ENCODE measurements at regions not wholly inside any gene's neighbourhood (a gene's known extent, or its start where the extent isn't known, plus 50 kb on each side); places are given as distances from the start of the nearest gene placed in this dataset.

DNA sequence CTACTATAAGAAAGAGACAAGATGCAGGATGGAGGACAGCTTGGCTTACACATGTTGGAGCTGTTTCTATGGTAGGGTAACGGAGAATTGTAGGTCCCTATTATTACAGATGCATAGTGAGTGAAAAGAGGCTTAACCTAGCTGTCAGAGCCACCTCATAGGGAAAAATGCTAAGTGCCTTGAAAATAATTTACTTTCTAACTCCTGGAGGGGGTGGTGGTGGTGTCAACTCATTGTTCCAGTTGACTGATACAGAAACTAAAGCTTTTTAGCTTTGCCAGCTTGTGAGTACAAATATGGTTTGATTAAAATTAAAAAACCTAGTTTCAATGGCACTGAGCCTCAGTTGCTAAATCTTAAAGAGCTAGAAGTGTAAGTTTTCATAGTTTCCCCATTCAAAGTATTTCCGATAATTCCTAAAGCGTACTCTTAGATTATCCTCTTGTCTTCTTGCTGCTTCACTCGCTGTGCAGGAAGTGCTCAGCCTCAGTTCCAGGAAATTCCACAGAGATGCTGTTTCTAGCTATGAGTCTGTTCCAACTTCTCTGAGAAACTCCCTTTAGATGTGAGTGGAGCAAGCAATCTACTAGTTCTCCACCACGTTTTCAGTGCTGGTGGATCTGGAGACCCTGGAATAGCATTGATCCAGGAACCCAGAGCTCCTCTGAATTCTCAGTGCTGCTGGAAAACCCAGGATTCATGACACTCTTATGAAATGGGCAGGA is 265.2 kb downstream of the DMAC1 start:
- Mint-ChIP-seq H3K27me3 (ENCODE audit: low read depth) (peaks cover 17% of the 10 kb centered on the region), H3K4me3 (no peak overlapping the region), H3K9me3 (no peaks in the 10 kb centered on the region), H3K27ac (no peak overlapping the region), H3K36me3 (ENCODE audit: low read depth) (no peaks in the 10 kb centered on the region), H3K4me1 (ENCODE audit: low read depth) (peaks cover 11% of the 10 kb centered on the region)
- DNase-seq = no peak
- CTCF ChIA-PET = interaction anchor here (1.1 to 1.7 kb wide), 5 partner anchors 12 to 707 kb away, joined by 3 to 7 read pairs (median 4); no protein-coding TSS in a partner anchor
- intact Hi-C loops (cut with micrococcal nuclease) = no loop called here

DNA sequence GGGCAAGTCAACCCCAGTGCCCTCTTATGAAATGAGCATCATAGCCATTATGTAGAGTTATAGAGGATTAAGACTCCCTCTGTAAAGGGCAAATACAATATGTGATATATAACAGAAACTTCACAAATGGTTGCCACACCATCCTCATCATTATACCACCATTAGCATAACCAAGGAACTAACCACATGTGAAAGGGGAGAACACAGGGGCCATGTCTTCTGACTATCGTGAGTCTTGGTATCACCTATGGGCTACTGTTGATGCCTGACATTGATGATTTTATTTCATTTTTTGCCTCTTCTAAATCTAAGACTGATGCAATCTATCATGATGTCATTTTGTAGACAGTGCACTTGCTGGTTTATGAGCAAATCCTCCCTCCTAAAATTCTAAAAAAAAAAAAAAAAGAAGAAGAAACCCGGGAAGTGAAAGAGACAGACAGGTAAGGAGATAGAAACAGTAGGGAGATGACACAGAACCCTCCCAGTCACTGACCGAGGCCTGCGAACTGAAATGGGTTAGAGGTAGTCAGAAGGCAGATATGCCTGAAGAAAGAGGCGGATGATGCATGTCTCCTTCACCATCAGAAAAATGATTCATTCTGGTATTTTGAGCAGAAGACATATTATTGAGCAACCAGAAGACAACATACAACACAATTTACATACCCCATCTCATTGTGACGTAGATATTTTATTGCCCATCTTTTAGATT is 266.0 kb downstream of the DMAC1 start:
- Mint-ChIP-seq H3K4me1 (ENCODE audit: low read depth) (peaks cover 11% of the 10 kb centered on the region), H3K27me3 (ENCODE audit: low read depth) (peaks cover 17% of the 10 kb centered on the region), H3K4me3 (no peak overlapping the region), H3K27ac (no peak overlapping the region), H3K9me3 (no peaks in the 10 kb centered on the region), H3K36me3 (ENCODE audit: low read depth) (no peaks in the 10 kb centered on the region)
- no peak for DNase-seq
- CTCF ChIA-PET = interaction anchor here (0.6 to 1.7 kb wide), 5 partner anchors 10 to 706 kb away, joined by 3 to 7 read pairs (median 4); no protein-coding TSS in a partner anchor
- intact Hi-C loops (cut with micrococcal nuclease) = no loop called here

DNA sequence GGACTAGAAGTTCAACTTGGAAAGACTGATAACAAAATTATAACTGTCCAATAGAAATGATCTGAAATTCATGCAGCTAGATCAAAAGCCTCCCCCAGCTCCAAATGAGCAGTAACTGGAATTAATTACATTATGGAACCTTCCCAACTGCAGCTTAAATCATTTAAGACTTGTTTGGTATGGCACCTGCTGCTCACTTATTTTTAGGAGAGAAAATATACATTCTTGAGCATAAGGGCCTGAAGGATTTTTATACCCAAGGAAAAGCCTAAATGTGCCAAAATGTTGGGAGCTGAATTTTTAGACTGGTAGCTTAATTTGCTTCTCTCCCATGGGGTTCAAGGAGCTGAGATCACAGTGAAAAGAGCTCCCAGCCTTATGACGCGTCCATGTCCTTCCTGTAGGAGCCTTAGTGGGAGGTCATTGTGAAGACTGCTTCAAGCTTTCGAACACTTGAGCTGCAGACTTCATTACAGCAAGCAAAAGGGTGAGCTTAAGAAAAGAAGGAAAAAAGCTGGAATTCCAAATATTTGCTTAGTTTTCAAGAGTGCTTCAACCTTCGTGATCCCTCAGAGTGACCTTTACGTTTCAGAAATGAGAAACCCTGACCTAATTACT is 276.0 kb downstream of the DMAC1 start:
- no peak for DNase-seq
- Mint-ChIP-seq H3K4me1 (ENCODE audit: low read depth) (no peaks in the 10 kb centered on the region), H3K9me3 (no peaks in the 10 kb centered on the region), H3K4me3 (no peak overlapping the region), H3K36me3 (ENCODE audit: low read depth) (no peaks in the 10 kb centered on the region), H3K27me3 (ENCODE audit: low read depth) (peaks cover 3% of the 10 kb centered on the region), H3K27ac (no peak overlapping the region)
- CTCF ChIA-PET = interaction anchor here (0.7 to 0.8 kb wide), 2 partner anchors 10 to 13 kb away, joined by 3 to 4 read pairs; no protein-coding TSS in a partner anchor
- intact Hi-C loops (cut with micrococcal nuclease) = no loop called here

DNA sequence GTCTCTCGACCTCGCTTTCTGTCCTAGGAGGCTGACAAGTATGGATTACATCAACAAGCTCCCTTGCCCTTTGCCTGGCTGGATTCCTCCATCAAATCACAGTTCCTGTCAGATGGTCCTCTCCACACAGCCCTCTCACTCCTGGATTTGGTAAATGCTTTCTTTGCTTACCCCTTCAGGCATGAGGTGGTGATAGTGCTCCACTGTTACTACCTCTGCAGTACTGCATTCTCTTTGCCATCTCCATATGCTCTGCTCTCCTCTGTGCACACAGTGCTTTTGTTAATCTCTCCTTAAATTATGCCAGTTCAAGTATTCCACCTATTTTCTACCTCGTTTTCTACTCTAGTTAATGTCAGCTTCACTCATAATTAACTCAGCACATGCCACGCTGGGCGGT is 279.2 kb downstream of the DMAC1 start:
- Mint-ChIP-seq H3K27me3 (ENCODE audit: low read depth) (peaks cover 4% of the 10 kb centered on the region), H3K27ac (no peak overlapping the region), H3K9me3 (no peaks in the 10 kb centered on the region), H3K4me1 (ENCODE audit: low read depth) (no peaks in the 10 kb centered on the region), H3K36me3 (ENCODE audit: low read depth) (no peaks in the 10 kb centered on the region), H3K4me3 (no peak overlapping the region)
- intact Hi-C loops (cut with micrococcal nuclease) = no loop called here
- DNase-seq = no peak
- CTCF ChIA-PET = no interaction called here

DNA sequence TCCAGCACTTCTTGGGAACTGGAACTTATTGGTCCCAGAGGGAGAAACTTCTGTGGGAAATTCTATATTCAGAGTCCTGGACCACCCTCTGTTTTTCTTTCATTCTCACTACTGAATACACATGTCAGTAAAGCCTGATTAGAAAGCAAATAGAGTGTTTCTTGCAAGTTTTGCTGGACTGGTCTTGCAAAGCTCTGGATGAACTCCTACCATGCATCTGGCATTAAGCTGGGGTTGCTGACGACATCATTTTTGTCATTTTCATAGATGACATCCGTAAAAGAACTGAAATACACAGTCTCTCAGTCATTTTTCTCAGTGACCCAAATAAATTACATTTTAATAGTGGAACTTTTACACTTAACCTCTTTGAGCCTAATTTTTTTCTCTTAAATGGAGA is 283.2 kb downstream of the DMAC1 start:
- no peaks in the 10 kb centered on the region for H3K36me3 Mint-ChIP-seq (ENCODE audit: low read depth)
- no peaks in the 10 kb centered on the region for H3K4me1 Mint-ChIP-seq (ENCODE audit: low read depth)
- intact Hi-C loops (cut with micrococcal nuclease) = no loop called here
- H3K27ac Mint-ChIP-seq = no peak overlapping the region
- no peak for DNase-seq
- peaks cover 4% of the 10 kb centered on the region for H3K27me3 Mint-ChIP-seq (ENCODE audit: low read depth)
- CTCF ChIA-PET = no interaction called here
- no peak overlapping the region for H3K4me3 Mint-ChIP-seq
- no peaks in the 10 kb centered on the region for H3K9me3 Mint-ChIP-seq

DNA sequence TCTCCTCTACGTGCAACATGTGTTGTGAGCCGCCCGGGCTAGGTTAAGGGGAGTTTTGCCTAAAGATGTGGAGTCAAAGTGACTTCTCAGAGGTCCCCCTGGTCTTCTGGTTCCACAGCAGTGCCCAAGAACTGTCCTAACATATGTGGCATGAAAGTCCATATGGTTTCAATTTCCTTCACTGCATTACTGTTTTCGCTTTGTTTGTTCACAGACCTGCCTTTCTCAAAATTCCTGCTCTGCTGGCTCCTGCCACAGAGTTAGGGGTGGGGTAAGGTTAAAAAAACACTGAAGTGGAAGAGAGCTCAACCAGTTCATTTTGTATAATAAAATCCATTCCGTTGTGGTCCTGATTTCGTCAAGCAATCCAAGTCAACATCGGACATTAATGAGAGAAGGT is 289.4 kb downstream of the DMAC1 start:
- peaks cover 4% of the 10 kb centered on the region for H3K27me3 Mint-ChIP-seq (ENCODE audit: low read depth)
- intact Hi-C loops (cut with micrococcal nuclease) = no loop called here
- no peaks in the 10 kb centered on the region for H3K36me3 Mint-ChIP-seq (ENCODE audit: low read depth)
- no peak for DNase-seq
- H3K4me3 Mint-ChIP-seq = no peak overlapping the region
- CTCF ChIA-PET = interaction anchor here (0.7 kb wide), 1 partner anchor 333 kb away, joined by 4 read pairs; no protein-coding TSS in a partner anchor
- H3K9me3 Mint-ChIP-seq = no peaks in the 10 kb centered on the region
- H3K4me1 Mint-ChIP-seq (ENCODE audit: low read depth) = no peaks in the 10 kb centered on the region
- H3K27ac Mint-ChIP-seq = no peak overlapping the region

DNA sequence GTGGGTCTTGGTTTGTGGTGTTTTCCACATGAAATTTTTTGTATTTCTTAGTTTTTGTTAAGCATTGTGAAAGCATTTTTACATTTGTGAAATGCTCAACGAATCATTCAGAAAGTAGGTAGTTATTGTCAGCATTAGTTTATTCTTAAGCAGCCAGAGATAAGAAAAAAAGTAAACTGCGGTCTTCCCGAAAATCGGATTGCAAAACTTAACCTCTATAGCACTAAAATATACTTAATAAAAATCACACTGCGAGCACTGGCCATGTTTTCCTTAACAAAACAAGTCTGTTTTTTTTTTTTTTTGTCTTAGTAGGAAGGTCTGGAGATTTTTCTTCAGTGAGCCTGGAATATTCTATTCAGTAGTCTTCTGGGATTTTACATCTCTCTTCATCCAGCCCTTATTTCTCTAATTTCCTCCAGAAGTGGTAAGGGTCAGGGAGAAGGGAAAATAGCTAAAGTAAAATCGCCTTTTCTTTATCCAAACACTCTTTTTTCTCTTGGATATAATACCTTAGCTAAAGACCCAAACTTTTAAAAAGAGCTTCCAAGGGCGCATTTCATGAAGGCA is 289.9 kb downstream of the DMAC1 start:
- no peak for DNase-seq
- no peaks in the 10 kb centered on the region for H3K4me1 Mint-ChIP-seq (ENCODE audit: low read depth)
- no peaks in the 10 kb centered on the region for H3K9me3 Mint-ChIP-seq
- peaks cover 6% of the 10 kb centered on the region for H3K27me3 Mint-ChIP-seq (ENCODE audit: low read depth)
- no peaks in the 10 kb centered on the region for H3K36me3 Mint-ChIP-seq (ENCODE audit: low read depth)
- H3K4me3 Mint-ChIP-seq = no peak overlapping the region
- no peak overlapping the region for H3K27ac Mint-ChIP-seq
- intact Hi-C loops (cut with micrococcal nuclease) = no loop called here
- CTCF ChIA-PET = interaction anchor here (0.7 kb wide), 1 partner anchor 333 kb away, joined by 4 read pairs; no protein-coding TSS in a partner anchor

DNA sequence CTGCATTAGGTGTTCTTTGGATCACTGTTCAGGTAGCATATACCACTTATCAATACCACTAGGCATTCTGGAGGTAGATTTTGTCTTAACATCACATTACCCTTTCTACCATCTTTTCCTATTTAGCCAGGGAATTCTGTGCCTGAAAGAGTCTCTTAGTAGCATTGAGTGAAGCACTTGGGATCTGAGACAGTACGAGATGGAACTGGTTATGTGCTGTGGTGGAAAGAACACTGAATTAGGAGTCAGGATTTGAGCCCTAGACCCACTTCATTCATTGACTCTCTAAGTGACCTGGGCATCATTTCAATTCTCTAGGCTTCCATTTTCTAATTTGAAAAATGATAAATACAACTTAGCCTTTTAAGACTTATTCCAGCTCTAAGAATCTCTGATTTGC is 291.1 kb downstream of the DMAC1 start:
- H3K4me3 Mint-ChIP-seq = no peak overlapping the region
- H3K27ac Mint-ChIP-seq = no peak overlapping the region
- H3K4me1 Mint-ChIP-seq (ENCODE audit: low read depth) = no peaks in the 10 kb centered on the region
- intact Hi-C loops (cut with micrococcal nuclease) = no loop called here
- peaks cover 4% of the 10 kb centered on the region for H3K27me3 Mint-ChIP-seq (ENCODE audit: low read depth)
- CTCF ChIA-PET = no interaction called here
- no peaks in the 10 kb centered on the region for H3K9me3 Mint-ChIP-seq
- no peak for DNase-seq
- H3K36me3 Mint-ChIP-seq (ENCODE audit: low read depth) = no peaks in the 10 kb centered on the region

DNA sequence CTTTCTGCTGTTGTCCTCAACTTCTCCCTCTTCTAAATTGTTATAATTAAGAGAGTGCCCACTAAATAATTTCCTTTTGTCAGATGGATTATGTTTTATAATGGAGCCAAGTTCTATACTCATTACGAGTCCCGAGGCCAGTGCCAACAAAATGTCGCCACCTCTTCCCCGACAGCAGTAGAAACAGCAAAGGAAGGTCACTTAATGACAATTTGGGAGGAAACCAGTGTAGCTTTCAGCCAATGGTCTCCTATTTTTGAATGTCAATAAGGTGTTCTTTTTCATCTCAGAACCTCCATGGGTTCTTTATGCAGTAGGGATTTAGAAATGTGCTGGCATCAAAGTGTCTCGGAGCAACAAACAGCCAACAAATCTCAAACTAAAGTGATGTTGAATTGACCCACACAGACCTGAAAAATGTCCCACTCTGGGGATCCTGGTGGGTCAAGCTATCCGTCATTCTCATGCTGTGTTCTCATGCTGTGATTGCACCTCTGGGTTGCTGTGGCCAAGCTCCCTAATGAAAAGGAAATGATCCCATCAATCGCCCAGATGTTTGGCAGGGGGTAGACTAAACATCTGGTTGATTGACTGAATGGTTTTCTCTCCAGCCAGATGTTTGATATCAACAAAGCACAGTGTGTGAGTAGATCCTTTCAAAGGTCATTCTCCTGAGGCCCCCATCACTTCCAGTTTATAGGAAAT is 291.9 kb downstream of the DMAC1 start:
- Mint-ChIP-seq H3K4me3 (no peak overlapping the region), H3K4me1 (ENCODE audit: low read depth) (no peaks in the 10 kb centered on the region), H3K27me3 (ENCODE audit: low read depth) (peaks cover 4% of the 10 kb centered on the region), H3K27ac (no peak overlapping the region), H3K36me3 (ENCODE audit: low read depth) (no peaks in the 10 kb centered on the region), H3K9me3 (no peaks in the 10 kb centered on the region)
- CTCF ChIA-PET = no interaction called here
- no peak for DNase-seq
- intact Hi-C loops (cut with micrococcal nuclease) = no loop called here

DNA sequence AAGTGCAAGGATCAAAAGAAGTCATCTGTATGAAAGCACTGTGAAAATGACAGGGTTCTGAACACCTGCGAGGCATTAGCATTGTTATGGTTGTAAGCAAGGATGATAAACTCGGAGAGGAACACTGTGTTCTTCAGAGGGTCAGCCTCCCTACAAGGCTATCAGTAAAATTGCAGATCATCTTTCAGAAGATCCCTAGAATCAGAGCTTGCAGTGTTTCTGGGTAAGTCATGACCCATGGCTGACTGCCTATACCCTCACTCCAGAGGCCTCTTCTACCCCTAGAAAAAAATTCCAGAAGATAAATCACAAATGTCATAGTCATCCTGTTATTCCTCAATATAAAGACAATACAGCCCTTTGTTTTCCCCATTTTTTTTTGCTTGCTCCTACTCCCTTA is 292.6 kb downstream of the DMAC1 start:
- no peak overlapping the region for H3K4me3 Mint-ChIP-seq
- H3K4me1 Mint-ChIP-seq (ENCODE audit: low read depth) = no peaks in the 10 kb centered on the region
- no peak overlapping the region for H3K27ac Mint-ChIP-seq
- H3K27me3 Mint-ChIP-seq (ENCODE audit: low read depth) = peaks cover 4% of the 10 kb centered on the region
- H3K36me3 Mint-ChIP-seq (ENCODE audit: low read depth) = no peaks in the 10 kb centered on the region
- no peak for DNase-seq
- no peaks in the 10 kb centered on the region for H3K9me3 Mint-ChIP-seq
- intact Hi-C loops (cut with micrococcal nuclease) = no loop called here
- CTCF ChIA-PET = no interaction called here

DNA sequence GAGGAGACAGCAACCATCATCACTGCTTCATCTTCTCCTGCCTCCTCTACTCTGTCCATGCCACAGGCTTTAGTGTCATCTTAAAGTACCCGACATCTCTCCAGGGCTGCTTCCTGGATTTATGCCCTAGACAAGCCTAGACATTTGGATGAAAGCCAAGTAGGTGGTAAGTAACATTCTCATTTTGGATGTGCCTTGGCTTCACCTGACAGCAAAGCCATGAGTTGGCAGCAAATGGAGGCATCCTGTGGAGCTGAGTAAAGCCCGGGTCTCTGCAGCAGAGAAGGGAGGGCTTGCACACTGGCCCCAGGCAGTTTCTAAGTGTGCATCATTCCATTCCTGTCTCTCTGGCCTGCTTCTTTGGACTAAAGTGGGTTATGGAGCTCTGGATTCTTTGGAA is 299.1 kb downstream of the DMAC1 start:
- H3K27ac Mint-ChIP-seq = no peak overlapping the region
- H3K9me3 Mint-ChIP-seq = no peaks in the 10 kb centered on the region

DNA sequence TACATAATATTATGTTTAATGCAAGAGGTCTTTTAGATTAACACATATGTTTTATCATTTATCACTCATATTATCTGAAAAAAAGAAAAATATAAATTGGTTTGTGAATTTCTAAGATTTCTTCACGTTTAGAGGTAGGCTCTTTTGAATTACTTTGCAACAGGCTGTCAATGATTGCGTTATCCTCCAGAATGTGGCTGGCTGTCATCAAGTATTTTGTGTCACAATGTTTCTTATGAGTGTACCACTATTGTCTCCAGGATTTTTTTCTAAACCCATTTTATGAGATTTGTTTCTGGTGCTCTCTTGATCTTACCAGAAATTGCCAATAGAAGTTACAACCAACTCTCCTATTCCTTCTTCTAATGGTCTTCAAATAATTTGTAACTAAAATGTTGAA is 307.9 kb downstream of the DMAC1 start:
- CTCF ChIA-PET = no interaction called here
- Mint-ChIP-seq H3K36me3 (ENCODE audit: low read depth) (no peaks in the 10 kb centered on the region), H3K4me3 (no peak overlapping the region), H3K4me1 (ENCODE audit: low read depth) (no peaks in the 10 kb centered on the region), H3K27ac (no peak overlapping the region), H3K9me3 (no peaks in the 10 kb centered on the region), H3K27me3 (ENCODE audit: low read depth) (peaks cover 6% of the 10 kb centered on the region)
- intact Hi-C loops (cut with micrococcal nuclease) = no loop called here
- no peak for DNase-seq

More for the DNA sequence above, 299.1 kb downstream of the DMAC1 start:
- no peak overlapping the region for H3K4me3 Mint-ChIP-seq
- peaks cover 8% of the 10 kb centered on the region for H3K27me3 Mint-ChIP-seq (ENCODE audit: low read depth)
- no peaks in the 10 kb centered on the region for H3K36me3 Mint-ChIP-seq (ENCODE audit: low read depth)
- H3K4me1 Mint-ChIP-seq (ENCODE audit: low read depth) = no peaks in the 10 kb centered on the region
- intact Hi-C loops (cut with micrococcal nuclease) = no loop called here
- DNase-seq = no peak
- CTCF ChIA-PET = no interaction called here
